ENCODE measurements at regions not wholly inside any gene's neighbourhood (a gene's known extent, or its start where the extent isn't known, plus 50 kb on each side); places are given as distances from the start of the nearest gene placed in this dataset.

GRCh38 chr2:120863661-120864320 is 128.1 kb downstream of the GLI2 start:
- no peak for DNase-seq (ENCODE audit: low read depth)
- no peak for TF ChIP-seq CTCF (IDR thresholded peaks at IDR 0.05; ENCODE audit: insufficient read depth, low read depth, low read length, missing control alignments)
- H3K4me3 ChIP-seq (ENCODE audit: low read depth, low read length): no peak overlapping the region

GRCh38 chr2:120864981-120865380 is 129.3 kb downstream of the GLI2 start:
- H3K4me3 ChIP-seq (ENCODE audit: low read depth, low read length): no peak overlapping the region
- no peak for TF ChIP-seq CTCF (IDR thresholded peaks at IDR 0.05; ENCODE audit: insufficient read depth, low read depth, low read length, missing control alignments)

GRCh38 chr2:120865656-120866055 is 130.0 kb downstream of the GLI2 start:
- H3K4me3 ChIP-seq (ENCODE audit: low read depth, low read length): no peak overlapping the region
- TF ChIP-seq CTCF (IDR thresholded peaks at IDR 0.05; ENCODE audit: insufficient read depth, low read depth, low read length, missing control alignments): no peak
- no peak for DNase-seq (ENCODE audit: low read depth)

More at GRCh38 chr2:120864981-120865380, 129.3 kb downstream of the GLI2 start:
- no peak for DNase-seq (ENCODE audit: low read depth)

- no peak for TF ChIP-seq CTCF (IDR thresholded peaks at IDR 0.05; ENCODE audit: insufficient read depth, low read depth, low read length, missing control alignments)
- no peak for DNase-seq (ENCODE audit: low read depth)
- no peak overlapping the region for H3K4me3 ChIP-seq (ENCODE audit: low read depth, low read length)
Observed at GRCh38 chr2:120866071-120866470, 130.4 kb downstream of the GLI2 start.

DNA sequence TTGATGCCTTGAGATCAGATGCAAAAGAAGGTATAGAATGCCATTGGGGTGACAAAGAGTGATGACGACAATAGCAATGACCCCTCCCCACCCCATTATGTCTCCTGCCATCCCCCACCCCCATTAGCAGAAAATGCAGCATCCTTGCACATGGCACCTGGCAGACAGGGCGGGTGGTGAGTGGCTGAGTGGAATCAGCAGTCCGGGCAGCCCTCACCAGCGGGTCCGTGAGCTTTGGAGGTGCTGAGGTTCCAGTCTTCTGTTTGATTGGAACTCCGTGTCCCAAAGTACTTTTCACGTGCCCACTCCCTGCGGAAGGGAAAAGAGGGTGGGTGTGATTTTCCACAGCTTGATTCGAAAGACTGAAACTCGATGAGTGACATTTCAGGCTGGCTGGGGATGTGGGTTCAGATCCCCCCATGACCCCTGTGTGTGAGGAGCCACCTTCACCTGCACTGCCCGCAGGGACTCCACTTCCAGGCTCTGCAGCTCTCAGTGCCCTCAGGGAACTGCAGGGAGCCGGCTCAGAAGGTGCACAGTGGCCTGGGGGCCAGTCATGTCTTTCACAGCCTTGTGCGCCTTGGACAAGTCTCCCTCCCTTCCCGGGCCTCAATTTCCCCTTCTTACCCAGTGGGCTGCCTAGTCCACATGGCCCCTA is 130.9 kb downstream of the GLI2 start:
- no peak overlapping the region for H3K4me3 ChIP-seq (ENCODE audit: low read depth, low read length)
- TF ChIP-seq CTCF (IDR thresholded peaks at IDR 0.05; ENCODE audit: insufficient read depth, low read depth, low read length, missing control alignments): no peak
- DNase-seq (ENCODE audit: low read depth): no peak

DNA sequence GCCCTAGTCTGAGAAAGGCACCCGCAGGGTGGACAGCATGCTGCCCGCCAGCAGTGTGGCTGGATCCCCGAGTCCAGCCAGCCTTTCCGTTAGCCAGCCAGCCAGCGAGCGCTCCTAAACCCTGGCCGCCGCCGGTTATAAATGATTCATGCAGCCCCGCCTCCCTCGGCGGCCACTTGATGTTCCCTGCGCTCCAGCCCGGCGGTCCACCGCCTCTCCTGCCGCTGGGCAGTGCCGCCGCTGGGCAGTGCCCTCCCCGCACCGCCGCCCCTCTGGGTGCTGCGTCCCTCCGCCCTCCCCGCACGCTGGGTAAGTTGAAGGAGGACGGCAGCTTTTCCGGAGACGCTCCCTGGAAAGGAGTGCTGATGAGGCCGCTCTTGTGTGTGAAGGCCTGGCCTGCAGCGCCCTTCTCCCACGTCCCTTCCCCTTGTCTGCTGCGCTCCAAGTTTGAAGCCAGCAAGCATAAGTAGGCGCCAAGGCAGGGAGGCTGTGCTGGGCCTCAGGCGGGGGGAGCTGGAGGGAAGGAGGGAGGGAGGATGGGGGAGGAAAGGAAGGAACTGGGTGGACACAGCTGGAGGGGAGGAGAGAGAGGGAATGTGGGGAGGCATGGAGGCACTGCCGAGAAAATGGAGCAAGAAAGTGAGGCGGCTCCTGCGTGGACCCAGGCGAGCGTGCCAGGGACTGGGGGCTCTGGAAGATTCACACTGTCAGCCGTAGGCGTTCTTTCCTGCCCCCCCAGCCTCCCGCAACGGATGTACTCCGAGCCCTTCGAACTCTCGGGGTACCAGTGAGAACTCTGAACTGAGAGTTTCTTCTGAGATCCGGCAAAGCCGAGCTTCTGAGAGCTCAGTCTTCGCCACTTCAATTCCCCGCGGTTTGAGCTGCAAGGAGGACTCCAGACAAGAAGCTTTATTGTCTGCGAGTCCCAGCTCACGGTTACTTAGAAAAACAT is 131.9 kb downstream of the GLI2 start:
- TF ChIP-seq CTCF (IDR thresholded peaks at IDR 0.05; ENCODE audit: insufficient read depth, low read depth, low read length, missing control alignments): no peak
- DNase-seq (ENCODE audit: low read depth): no peak
- no peak overlapping the region for H3K4me3 ChIP-seq (ENCODE audit: low read depth, low read length)
